CD4-positive, alpha-beta T cell treated with Interleukin-4 for 1 hour (primary cell): ENCODE measurements at regions not wholly inside any gene's neighbourhood (a gene's known extent, or its start where the extent isn't known, plus 50 kb on each side); places are given as distances from the start of the nearest gene placed in this dataset.
"Not testable (repeated sequence)": the region's sequence is repeated elsewhere in the genome, so short reads cannot be mapped to it uniquely, and the experiment has no call there.

Source experiments
- DNase-seq, 2 donors: peaks; one replicate each; pipeline ENCODE4 v3.0.0-alpha.2; 2020 to 2022

DNA sequence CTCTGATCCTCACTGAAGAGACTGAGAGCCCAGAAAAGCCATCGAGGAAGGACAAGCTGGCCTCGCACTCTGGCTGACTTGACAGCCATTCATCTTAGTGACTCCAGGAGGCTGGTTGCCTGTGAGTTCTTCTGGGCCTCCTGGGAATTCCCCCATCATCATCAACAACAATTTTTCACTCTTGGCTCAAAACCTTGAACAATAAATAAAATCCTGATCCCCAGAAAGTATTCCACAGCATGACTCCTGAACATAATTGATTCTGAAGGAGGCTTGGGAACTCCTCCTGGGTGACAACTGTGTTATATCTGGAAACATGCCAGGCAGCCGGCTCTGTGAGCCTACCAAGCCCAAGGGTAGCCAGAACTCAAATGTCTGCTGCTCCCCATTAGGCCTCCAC lies 188.6 kb downstream of the SHQ1 start:
- no peak for DNase-seq

DNA sequence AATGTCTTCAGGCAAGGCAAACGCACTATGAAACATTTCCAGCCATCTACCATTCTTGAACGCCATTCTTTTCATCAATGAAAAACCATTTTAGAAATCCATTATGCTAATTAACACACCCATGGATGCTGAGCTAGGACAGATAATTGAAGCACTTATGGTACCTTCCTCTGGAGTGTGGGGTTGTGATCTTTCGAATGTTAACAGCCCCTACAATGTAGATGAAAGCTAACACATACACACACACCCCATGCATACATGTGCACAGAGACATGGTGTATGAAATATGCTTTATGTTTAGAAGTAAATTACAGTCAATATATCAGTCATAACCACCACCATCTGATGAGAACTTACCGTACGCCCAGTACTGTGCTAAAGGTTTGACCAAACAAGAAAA lies 189.1 kb downstream of the SHQ1 start:
- no peak for DNase-seq

DNA sequence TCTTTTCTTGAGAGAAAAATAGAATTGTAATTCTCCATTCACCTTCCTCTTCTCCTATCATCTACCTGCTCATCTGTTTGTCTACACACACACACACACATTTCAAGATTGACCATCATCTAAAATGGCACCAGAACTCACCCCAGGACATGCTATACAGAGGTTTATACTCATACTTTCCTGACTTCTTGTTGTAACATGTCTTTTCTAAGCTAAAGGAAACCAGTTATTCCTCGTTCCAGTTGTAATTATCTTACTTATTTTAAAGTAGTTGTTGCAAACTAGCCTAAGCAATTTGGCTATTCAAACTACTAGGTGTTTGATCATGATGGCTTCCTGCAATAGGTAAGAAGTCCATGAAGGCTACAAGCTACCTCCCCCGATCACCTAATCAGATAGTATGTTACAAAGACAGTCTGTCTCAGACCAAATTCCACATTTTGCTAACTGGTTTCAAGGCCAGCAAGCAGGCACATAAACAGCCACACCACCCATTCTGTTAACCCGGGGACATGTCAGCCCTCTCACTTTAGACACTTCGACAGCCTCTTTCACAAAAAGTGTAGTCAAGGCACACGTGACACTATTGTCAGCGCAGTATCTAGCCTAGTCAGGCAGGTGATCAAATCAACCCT lies 189.7 kb downstream of the SHQ1 start:
- no peak for DNase-seq

GRCh38 chr3:72657666-72658065 lies 190.6 kb downstream of the SHQ1 start:
- peak; percentile 43 to 55 for DNase-seq

DNA sequence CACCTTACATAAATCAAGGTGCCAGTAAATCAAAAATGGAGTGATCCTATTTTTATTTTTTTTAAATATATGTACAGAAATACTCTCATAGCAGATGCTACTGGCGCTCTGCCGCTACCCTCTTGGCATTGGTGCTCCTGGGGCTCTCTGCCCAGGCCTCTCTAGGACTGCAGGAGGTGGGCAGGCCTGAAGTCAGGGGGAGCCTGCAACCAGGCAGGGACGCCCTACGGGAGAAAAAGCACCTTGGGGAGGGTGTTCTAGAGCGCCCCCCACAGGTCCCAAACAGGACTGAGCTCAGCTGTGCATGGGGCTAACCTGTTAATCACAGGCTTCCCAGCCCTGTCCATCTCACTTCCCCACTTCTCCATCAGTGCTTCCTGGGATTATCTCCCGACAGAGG lies 192.5 kb downstream of the SHQ1 start:
- DNase-seq, result no peak

- DNase-seq, result no peak
Observed at GRCh38 chr3:72655131-72655551, 193.1 kb downstream of the SHQ1 start.

DNA sequence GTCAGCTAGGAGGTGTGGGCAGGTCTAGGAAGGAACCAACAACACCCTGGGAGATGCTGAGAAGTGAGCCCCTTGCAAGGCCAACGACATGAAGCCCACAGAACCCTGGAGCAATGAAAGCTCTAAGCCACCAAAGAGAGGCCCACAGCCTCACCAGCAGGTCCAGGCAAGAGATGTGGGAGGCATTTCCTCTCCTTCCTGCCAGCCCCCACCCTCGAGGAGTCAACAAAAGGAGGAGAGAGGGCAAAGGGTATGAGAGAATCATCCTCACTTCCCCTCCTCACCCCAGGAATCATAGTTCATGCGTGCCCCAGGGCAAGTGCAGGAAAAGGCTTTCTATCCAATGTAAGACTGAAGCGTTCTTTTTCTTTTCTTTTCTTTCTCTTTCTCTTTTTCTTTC lies 195.8 kb downstream of the SHQ1 start:
- DNase-seq, result no peak

DNA sequence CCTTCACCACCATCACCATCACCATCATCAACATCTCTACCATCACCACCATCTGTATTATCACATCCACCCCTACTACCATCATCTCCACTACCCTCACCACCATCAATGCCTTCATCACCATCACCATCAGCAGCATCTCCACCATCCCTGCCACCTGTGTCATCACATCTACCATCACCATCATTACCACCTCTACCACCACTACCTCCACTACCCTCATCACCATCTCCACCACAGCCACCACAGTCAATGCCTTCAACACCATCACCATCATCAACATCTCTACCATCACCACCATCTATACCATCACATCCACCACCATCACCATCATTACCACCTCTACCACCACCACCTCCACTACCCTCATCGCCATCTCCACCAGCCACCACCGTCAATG lies 196.7 kb downstream of the SHQ1 start:
- no peak for DNase-seq

GRCh38 chr3:72646263-72646662 lies 202.0 kb downstream of the SHQ1 start:
- DNase-seq, result no peak

GRCh38 chr3:72643635-72644034 lies 204.6 kb downstream of the SHQ1 start:
- DNase-seq, result not testable (repeated sequence)

- no peak for DNase-seq
Observed at GRCh38 chr3:72641684-72642083, 206.6 kb downstream of the SHQ1 start.

DNA sequence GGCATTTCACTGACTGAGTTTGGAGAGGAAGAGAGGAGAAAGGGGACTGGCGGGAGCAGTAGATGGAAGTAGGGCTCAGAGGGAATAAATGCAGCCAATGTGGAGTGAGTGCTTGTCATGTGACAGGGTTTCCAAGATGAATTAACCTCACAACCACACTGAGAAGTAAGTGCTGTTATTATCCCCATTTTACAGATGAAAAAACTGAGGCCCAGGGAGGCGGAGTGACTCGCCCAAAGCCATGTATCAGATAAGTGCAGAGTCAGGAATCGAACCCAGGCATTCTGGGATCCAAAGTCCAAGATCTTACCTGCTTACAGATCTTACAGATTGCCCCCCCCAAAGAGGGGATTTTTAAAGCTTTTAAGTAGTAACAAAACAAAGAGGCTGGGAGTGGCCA lies 207.2 kb downstream of the SHQ1 start:
- DNase-seq, result no peak

DNA sequence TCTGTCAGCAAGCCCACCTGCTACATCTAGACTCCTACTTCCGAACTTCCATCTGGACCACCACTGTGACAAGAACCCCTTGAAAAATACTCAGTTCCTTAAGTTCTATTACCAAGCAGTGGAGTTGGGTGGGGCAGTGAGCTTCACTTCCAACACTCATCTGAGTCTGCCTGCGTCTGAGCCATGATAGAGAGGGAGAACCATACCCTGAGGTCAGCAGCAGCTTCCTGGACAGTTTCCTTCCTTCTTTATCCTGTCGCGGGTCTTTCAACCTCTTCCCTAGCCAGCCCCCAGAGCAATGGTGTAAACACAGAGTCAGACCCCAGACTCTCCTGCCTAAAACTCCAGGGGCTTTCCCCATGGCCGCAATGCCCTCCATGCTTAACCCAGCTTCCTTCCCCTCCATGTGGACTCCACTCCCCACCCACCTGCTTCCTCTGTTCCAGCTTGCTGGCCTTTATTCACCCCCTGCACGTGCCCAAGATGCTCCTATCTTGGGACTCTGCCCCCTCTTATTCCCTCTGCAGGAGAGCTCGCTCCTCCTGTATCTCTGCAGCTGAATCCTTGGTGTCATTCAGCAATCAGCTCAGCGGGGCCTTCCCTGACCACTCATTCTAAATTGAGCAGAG lies 211.2 kb downstream of the SHQ1 start:
- no peak for DNase-seq

DNA sequence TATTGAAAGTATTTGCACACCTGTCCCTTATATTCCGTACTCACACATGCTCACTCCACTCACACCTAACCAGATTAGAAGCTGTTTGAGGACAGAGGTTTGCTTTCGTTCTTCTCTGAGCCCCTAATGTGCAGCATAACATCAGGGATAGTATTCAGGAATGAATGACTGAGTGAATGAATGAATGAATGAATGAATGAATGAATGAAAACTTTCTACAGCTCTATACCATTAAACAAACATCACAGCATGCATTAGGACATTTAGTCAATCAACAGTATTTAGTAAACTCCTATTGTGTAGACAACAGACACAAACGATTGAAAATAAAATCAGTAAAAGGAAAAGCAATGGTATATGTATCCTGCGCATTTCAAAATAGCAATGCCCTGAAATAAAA lies 212.7 kb downstream of the SHQ1 start:
- DNase-seq, result no peak

GRCh38 chr3:72634128-72634527 lies 214.1 kb downstream of the SHQ1 start:
- no peak for DNase-seq

DNA sequence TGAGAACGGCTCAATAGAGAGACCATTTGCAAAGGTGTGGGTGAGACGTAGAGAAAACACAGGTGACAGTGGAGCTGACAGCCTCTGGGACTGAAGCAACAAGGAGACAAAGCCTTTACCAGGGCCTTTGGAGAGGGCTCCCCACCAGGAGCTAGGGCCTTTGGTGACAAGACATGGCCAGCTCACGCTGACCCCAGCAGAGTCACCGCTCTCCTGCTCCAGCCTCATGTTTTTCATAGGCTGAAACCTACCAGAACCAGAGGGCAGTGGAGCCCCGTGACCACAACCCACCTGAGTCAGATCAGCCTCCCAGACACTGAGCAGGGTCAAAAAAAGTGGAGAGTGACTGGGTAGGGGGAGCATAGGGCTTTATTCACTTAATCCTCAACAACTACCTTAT lies 214.7 kb downstream of the SHQ1 start:
- DNase-seq, result no peak

DNA sequence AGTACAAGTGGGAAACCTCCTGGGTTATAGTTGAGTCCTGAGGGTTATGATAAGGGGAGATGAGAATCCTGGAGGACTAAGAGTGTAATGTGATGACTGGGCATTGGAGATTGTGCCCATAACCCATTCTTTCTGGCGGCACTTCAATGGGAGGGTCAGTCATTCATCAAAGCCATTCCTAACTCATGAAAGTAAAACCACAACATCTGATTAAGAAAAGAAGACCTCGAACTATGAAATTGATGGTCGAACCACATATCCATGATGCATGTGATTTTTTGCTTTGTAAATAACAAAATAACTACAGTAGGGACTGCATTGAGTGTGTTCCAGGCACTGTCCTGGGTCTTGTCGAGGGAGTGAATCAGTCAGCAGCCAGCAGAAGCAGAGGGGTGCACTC lies 215.1 kb downstream of the SHQ1 start:
- no peak for DNase-seq

DNA sequence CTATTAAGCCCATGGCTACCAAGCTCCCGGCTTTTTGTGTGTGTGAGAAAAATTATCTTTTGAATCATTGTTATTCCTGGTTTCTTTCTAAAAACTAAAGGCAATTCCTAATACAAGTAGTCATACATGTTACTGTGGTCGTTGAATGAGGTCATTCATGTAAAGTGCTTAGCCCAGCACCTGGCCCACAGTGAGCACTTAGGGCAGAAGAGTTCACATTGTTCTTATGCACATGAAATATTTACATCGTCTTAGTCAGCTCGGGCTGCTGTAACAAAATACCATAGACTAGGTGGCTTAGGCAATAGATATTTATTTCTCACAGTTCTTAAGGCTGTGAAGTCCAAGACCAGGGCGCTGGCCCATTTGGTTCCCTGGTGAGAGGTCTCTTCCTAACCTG lies 216.1 kb downstream of the SHQ1 start:
- no peak for DNase-seq

DNA sequence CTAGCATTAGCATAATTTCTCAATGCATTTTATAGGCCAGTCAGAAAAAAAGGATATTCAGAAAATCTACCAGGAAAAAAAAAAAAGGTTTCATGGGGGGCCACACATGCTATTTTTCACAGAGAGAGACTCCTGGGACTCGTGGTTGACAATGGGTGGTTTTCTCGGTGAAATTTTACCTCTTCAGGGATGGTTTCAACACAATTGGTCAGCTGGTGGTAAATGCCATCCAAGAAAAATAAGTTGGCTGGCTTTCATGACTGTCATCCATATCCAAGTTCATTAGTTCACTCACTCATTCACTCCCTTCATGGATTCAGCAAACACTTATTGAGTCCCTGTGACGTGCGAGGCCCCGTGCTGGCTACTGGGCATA lies 217.3 kb downstream of the SHQ1 start:
- no peak for DNase-seq

DNA sequence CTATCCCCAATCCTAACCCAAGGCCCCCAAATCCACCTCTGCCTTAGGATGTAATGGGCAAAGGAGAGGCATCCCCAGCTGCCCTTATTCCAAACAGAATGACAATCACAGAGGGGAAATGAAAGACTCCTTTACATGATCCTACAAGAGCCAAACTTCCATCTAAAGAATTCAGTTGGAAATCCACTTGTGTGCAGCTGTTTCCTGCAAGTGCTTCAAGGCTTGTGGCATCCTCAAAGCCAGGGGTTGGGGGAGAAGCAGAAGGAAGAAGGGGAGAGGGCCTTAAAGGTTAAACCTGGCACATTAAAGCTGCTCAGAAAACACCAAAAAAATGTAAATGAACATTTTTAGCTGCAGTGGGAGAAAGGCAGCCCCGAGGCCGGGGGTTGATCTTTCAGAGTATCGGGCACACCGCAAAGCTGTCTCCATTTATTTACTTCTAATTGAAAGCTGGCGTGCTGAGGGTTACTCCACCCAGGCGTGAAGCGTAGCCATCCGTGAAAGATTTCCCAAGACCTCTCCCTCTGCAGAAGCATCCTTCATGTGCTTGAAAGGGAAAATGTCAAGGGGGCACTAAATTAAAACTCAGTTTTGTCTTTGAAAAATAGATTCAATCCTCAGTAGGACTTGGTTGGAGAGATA lies 217.8 kb downstream of the SHQ1 start:
- no peak for DNase-seq

DNA sequence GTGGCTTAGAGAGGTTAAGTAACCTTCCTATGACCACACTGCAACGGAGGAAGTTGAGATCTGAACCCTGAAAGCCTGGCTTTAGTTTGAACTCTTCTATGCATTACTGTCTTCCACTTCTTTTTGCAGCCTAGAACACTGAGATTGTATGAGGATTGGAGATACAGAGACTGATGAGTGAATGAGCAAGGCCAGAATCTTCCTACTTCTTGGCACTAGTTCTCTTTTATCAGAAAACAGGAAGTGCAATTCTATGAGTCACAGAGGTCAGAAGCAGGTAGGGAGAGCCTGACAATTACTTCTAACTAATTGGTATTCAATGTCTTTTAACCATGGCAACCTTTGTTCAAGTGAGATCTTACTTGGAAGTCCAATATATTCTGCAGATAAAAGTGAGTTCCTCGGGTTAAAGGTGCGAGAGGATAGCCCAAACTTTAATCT lies 219.0 kb downstream of the SHQ1 start:
- DNase-seq, result peak; percentile 24 to 25

GRCh38 chr3:72628065-72628464 lies 220.2 kb downstream of the SHQ1 start:
- no peak for DNase-seq

GRCh38 chr3:72627271-72627670 lies 221.0 kb downstream of the SHQ1 start:
- DNase-seq, result no peak

GRCh38 chr3:72625602-72626337 lies 222.5 kb downstream of the SHQ1 start:
- peak in 1 of 2 donors; percentile 73 for DNase-seq
